H1 (cell line): ENCODE measurements at regions not wholly inside any gene's neighbourhood (a gene's known extent, or its start where the extent isn't known, plus 50 kb on each side); places are given as distances from the start of the nearest gene placed in this dataset.

Experiments used
- KDM4A ChIP-seq: IDR thresholded peaks from one replicate; pipeline ENCODE4 v1.7.1; 2012; ENCODE audit warnings: low read depth, mild to moderate bottlenecking, moderate library complexity, low read length, inconsistent platforms; ENCODE audit not compliant: severe bottlenecking
- TBP ChIP-seq: IDR thresholded peaks from 2 replicates; pipeline ENCODE4 v1.6.1; 2011; ENCODE audit warnings: low read depth, low read length, improper control_type of control experiment
- USF2 ChIP-seq: IDR thresholded peaks from 2 replicates; pipeline ENCODE4 v1.6.1; 2011; ENCODE audit warnings: low read length, improper control_type of control experiment

GRCh38 chr6:6798448-6798860 is 209.9 kb downstream of the LY86 start (continued):
- TF ChIP-seq USF2 (no peak), TBP (no peak), KDM4A (no peak)
